ENCODE measurements at regions not wholly inside any gene's neighbourhood (a gene's known extent, or its start where the extent isn't known, plus 50 kb on each side); places are given as distances from the start of the nearest gene placed in this dataset.

- no peak overlapping the region for H3K14ac ChIP-seq (ENCODE audit: low read length in 2 of 2)
- H2BK120ac ChIP-seq (ENCODE audit: low read depth, low read length): no peak overlapping the region
- no peak overlapping the region for H4K8ac ChIP-seq (ENCODE audit: low read length)
- H2BK15ac ChIP-seq (ENCODE audit: low read depth, poor library complexity, severe bottlenecking): no peak overlapping the region
- H3K4me1 ChIP-seq (ENCODE audit: control insufficient read depth, insufficient read depth, low read depth, low read length): no peaks in the 10 kb centered on the region
- DNase-seq: no peak
- no peak overlapping the region for H3K27ac ChIP-seq (ENCODE audit: low read length, poor library complexity, severe bottlenecking)
- H3K4ac ChIP-seq (ENCODE audit: low read depth in 1 of 2, low read length in 2 of 2): no peak overlapping the region
- H2BK5ac ChIP-seq (ENCODE audit: low read depth, low read length, poor library complexity, severe bottlenecking): no peak overlapping the region
- no peaks in the 10 kb centered on the region for H3K9me3 ChIP-seq (ENCODE audit: control insufficient read depth, low read length)
- no peak overlapping the region for H3K23ac ChIP-seq (ENCODE audit: low read length in 2 of 2)
- 94% methylated on average over 2 of the region's 2 CpGs for WGBS
- no peak overlapping the region for H2AFZ ChIP-seq (ENCODE audit: low read depth, low read length)
- no peak overlapping the region for H3K4me3 ChIP-seq (ENCODE audit: insufficient read depth in 1 of 2, low read depth in 1 of 2, low read length in 2 of 2)
- no peak overlapping the region for H3K9ac ChIP-seq (ENCODE audit: low read length)
- no peak overlapping the region for H2BK12ac ChIP-seq (ENCODE audit: low read length in 2 of 2)
- no peak overlapping the region for H3K18ac ChIP-seq (ENCODE audit: low read depth in 1 of 2, low read length in 2 of 2)
- no peaks in the 10 kb centered on the region for H3K79me1 ChIP-seq (replicated peaks; ENCODE audit: low read length, poor library complexity, severe bottlenecking)
- peaks cover 0 to 20% of the 10 kb centered on the region in 2 experiments for H3K27me3 ChIP-seq (ENCODE audit: control insufficient read depth in 1 of 2, insufficient read depth in 1 of 2, low read length in 2 of 2)
- H3K4me2 ChIP-seq (ENCODE audit: low read length, poor library complexity, severe bottlenecking): no peak overlapping the region
- no peaks in the 10 kb centered on the region for H3K36me3 ChIP-seq (ENCODE audit: control insufficient read depth in 1 of 2, insufficient read depth in 2 of 2, low read depth in 1 of 2, low read length in 2 of 2)
- no peak overlapping the region for H2AK5ac ChIP-seq (ENCODE audit: low read length, severe bottlenecking)
- H4K91ac ChIP-seq (ENCODE audit: low read length): no peak overlapping the region
Measured at GRCh38 chr2:118240276-118240675, 152.0 kb downstream of the INSIG2 start.

GRCh38 chr2:118239284-118239683 is 151.0 kb downstream of the INSIG2 start:
- no peaks in the 10 kb centered on the region for H3K4me1 ChIP-seq (ENCODE audit: control insufficient read depth, insufficient read depth, low read depth, low read length)
- H4K8ac ChIP-seq (ENCODE audit: low read length): no peak overlapping the region
- H3K79me1 ChIP-seq (replicated peaks; ENCODE audit: low read length, poor library complexity, severe bottlenecking): no peaks in the 10 kb centered on the region
- H3K9me3 ChIP-seq (ENCODE audit: control insufficient read depth, low read length): no peaks in the 10 kb centered on the region
- no peak overlapping the region for H3K14ac ChIP-seq (ENCODE audit: low read length in 2 of 2)
- WGBS: 87% methylated on average over 5 of the region's 5 CpGs
- peaks cover 0 to 20% of the 10 kb centered on the region in 2 experiments for H3K27me3 ChIP-seq (ENCODE audit: control insufficient read depth in 1 of 2, insufficient read depth in 1 of 2, low read length in 2 of 2)
- no peak overlapping the region for H3K27ac ChIP-seq (ENCODE audit: low read length, poor library complexity, severe bottlenecking)
- H3K4me3 ChIP-seq (ENCODE audit: insufficient read depth in 1 of 2, low read depth in 1 of 2, low read length in 2 of 2): no peak overlapping the region
- H2BK15ac ChIP-seq (ENCODE audit: low read depth, poor library complexity, severe bottlenecking): no peak overlapping the region
- no peak overlapping the region for H2BK120ac ChIP-seq (ENCODE audit: low read depth, low read length)
- H3K18ac ChIP-seq (ENCODE audit: low read depth in 1 of 2, low read length in 2 of 2): no peak overlapping the region
- no peak overlapping the region for H2AFZ ChIP-seq (ENCODE audit: low read depth, low read length)
- no peak overlapping the region for H2BK5ac ChIP-seq (ENCODE audit: low read depth, low read length, poor library complexity, severe bottlenecking)
- H3K4me2 ChIP-seq (ENCODE audit: low read length, poor library complexity, severe bottlenecking): no peak overlapping the region
- no peaks in the 10 kb centered on the region for H3K36me3 ChIP-seq (ENCODE audit: control insufficient read depth in 1 of 2, insufficient read depth in 2 of 2, low read depth in 1 of 2, low read length in 2 of 2)
- H2AK5ac ChIP-seq (ENCODE audit: low read length, severe bottlenecking): no peak overlapping the region
- DNase-seq: no peak
- H3K23ac ChIP-seq (ENCODE audit: low read length in 2 of 2): no peak overlapping the region
- no peak overlapping the region for H4K91ac ChIP-seq (ENCODE audit: low read length)
- no peak overlapping the region for H3K9ac ChIP-seq (ENCODE audit: low read length)
- H3K4ac ChIP-seq (ENCODE audit: low read depth in 1 of 2, low read length in 2 of 2): no peak overlapping the region
- no peak overlapping the region for H2BK12ac ChIP-seq (ENCODE audit: low read length in 2 of 2)

GRCh38 chr2:118237451-118237850 is 149.2 kb downstream of the INSIG2 start:
- H3K27ac ChIP-seq (ENCODE audit: low read length, poor library complexity, severe bottlenecking): no peak overlapping the region
- no peaks in the 10 kb centered on the region for H3K4me1 ChIP-seq (ENCODE audit: control insufficient read depth, insufficient read depth, low read depth, low read length)
- H4K91ac ChIP-seq (ENCODE audit: low read length): no peak overlapping the region
- H3K18ac ChIP-seq (ENCODE audit: low read depth in 1 of 2, low read length in 2 of 2): no peak overlapping the region
- H2AFZ ChIP-seq (ENCODE audit: low read depth, low read length): no peak overlapping the region
- H2BK120ac ChIP-seq (ENCODE audit: low read depth, low read length): no peak overlapping the region
- no peak overlapping the region for H2AK5ac ChIP-seq (ENCODE audit: low read length, severe bottlenecking)
- no peak overlapping the region for H3K14ac ChIP-seq (ENCODE audit: low read length in 2 of 2)
- H3K36me3 ChIP-seq (ENCODE audit: control insufficient read depth in 1 of 2, insufficient read depth in 2 of 2, low read depth in 1 of 2, low read length in 2 of 2): no peaks in the 10 kb centered on the region
- no peak overlapping the region for H3K4ac ChIP-seq (ENCODE audit: low read depth in 1 of 2, low read length in 2 of 2)
- H4K8ac ChIP-seq (ENCODE audit: low read length): no peak overlapping the region
- H2BK12ac ChIP-seq (ENCODE audit: low read length in 2 of 2): no peak overlapping the region
- no peaks in the 10 kb centered on the region for H3K9me3 ChIP-seq (ENCODE audit: control insufficient read depth, low read length)
- H3K79me1 ChIP-seq (replicated peaks; ENCODE audit: low read length, poor library complexity, severe bottlenecking): no peaks in the 10 kb centered on the region
- no peak overlapping the region for H3K23ac ChIP-seq (ENCODE audit: low read length in 2 of 2)
- H3K4me2 ChIP-seq (ENCODE audit: low read length, poor library complexity, severe bottlenecking): no peak overlapping the region
- H3K27me3 ChIP-seq (ENCODE audit: control insufficient read depth in 1 of 2, insufficient read depth in 1 of 2, low read length in 2 of 2): peaks cover 0 to 20% of the 10 kb centered on the region in 2 experiments
- no peak overlapping the region for H2BK5ac ChIP-seq (ENCODE audit: low read depth, low read length, poor library complexity, severe bottlenecking)
- no peak overlapping the region for H3K9ac ChIP-seq (ENCODE audit: low read length)
- no peak overlapping the region for H3K4me3 ChIP-seq (ENCODE audit: insufficient read depth in 1 of 2, low read depth in 1 of 2, low read length in 2 of 2)
- H2BK15ac ChIP-seq (ENCODE audit: low read depth, poor library complexity, severe bottlenecking): no peak overlapping the region
- no peak for DNase-seq

DNA sequence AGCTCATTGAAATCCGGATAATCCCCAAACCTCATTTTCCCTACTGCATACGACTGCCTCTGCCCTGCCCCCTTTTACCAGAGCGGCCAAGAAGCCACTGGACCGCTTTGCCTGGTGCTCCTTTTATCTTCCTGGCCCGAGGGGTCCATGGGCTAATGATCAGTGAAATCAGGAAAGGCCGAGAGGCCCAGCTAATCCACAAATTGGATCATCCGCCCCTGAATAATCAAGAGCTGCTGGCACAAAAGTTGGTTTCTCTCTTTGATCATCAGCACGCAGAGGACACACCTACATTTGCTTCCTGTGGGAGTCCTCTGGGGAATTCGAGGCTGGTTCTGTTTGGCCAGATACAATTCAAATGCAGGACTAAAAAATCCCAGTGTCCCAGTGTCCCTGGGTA is 144.5 kb downstream of the INSIG2 start:
- Histone ChIP-seq H2AK5ac (ENCODE audit: low read length, severe bottlenecking) (no peak overlapping the region), H2BK15ac (ENCODE audit: low read depth, poor library complexity, severe bottlenecking) (no peak overlapping the region), H3K9ac (ENCODE audit: low read length) (no peak overlapping the region), H4K91ac (ENCODE audit: low read length) (no peak overlapping the region), H2BK12ac (ENCODE audit: low read length in 2 of 2) (no peak overlapping the region), H3K14ac (ENCODE audit: low read length in 2 of 2) (no peak overlapping the region), H3K4me3 (ENCODE audit: insufficient read depth in 1 of 2, low read depth in 1 of 2, low read length in 2 of 2) (no peak overlapping the region), H3K18ac (ENCODE audit: low read depth in 1 of 2, low read length in 2 of 2) (no peak overlapping the region), H3K79me1 (replicated peaks; ENCODE audit: low read length, poor library complexity, severe bottlenecking) (no peaks in the 10 kb centered on the region), H3K36me3 (ENCODE audit: control insufficient read depth in 1 of 2, insufficient read depth in 2 of 2, low read depth in 1 of 2, low read length in 2 of 2) (no peaks in the 10 kb centered on the region), H2BK120ac (ENCODE audit: low read depth, low read length) (no peak overlapping the region), H4K8ac (ENCODE audit: low read length) (no peak overlapping the region), H3K23ac (ENCODE audit: low read length in 2 of 2) (no peak overlapping the region), H2BK5ac (ENCODE audit: low read depth, low read length, poor library complexity, severe bottlenecking) (no peak overlapping the region), H3K27ac (ENCODE audit: low read length, poor library complexity, severe bottlenecking) (no peak overlapping the region), H3K4me2 (ENCODE audit: low read length, poor library complexity, severe bottlenecking) (no peak overlapping the region), H2AFZ (ENCODE audit: low read depth, low read length) (no peak overlapping the region), H3K27me3 (ENCODE audit: control insufficient read depth in 1 of 2, insufficient read depth in 1 of 2, low read length in 2 of 2) (peaks cover 10 to 20% of the 10 kb centered on the region in 2 experiments), H3K4me1 (ENCODE audit: control insufficient read depth, insufficient read depth, low read depth, low read length) (no peaks in the 10 kb centered on the region), H3K9me3 (ENCODE audit: control insufficient read depth, low read length) (no peaks in the 10 kb centered on the region), H3K4ac (ENCODE audit: low read depth in 1 of 2, low read length in 2 of 2) (no peak overlapping the region)
- DNase-seq: no peak
- 62% methylated on average over 9 of the region's 9 CpGs for WGBS
